ENCODE measurements at regions not wholly inside any gene's neighbourhood (a gene's known extent, or its start where the extent isn't known, plus 50 kb on each side); places are given as distances from the start of the nearest gene placed in this dataset.

DNA sequence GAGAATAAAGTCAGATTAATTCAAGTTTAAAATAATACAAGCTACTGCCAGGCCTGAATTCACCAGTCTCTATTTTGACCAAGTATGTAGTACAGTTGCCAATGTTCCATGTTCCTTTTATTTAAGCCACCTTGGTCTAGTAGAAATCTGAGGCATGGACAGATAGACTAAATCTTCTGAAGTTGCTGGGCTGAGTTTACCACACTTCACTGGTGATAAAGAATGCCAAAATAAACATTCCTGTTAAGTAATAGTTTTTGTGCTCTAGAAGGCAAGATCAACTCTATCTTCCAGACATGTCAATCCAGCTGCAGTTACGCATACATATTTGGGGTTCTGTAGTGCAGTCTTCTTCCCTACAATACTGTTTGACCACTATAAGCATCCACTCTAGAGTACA, 83.9 kb upstream of the C11orf87 start:
- TF ChIP-seq POLR2A (IDR thresholded peaks at IDR 0.05) = no peak
- no peak for TF ChIP-seq CTCF (IDR thresholded peaks at IDR 0.05)
- Histone ChIP-seq H3K27me3 (no peaks in the 10 kb centered on the region), H3K4me1 (replicated peaks in 1 of 2) (no peaks in the 10 kb centered on the region), H3K9me3 (replicated peaks in 1 of 3) (no peaks in the 10 kb centered on the region), H3K27ac (no peak overlapping the region), H3K4me3 (no peak overlapping the region), H3K36me3 (replicated peaks in 1 of 2) (no peaks in the 10 kb centered on the region)
- DNase-seq = no peak
- 84 to 89% (median 87%) methylated on average over 1 of the region's 1 CpG for WGBS, 4 donors
- intact Hi-C loops (cut with DNase I) = no loop called here

DNA sequence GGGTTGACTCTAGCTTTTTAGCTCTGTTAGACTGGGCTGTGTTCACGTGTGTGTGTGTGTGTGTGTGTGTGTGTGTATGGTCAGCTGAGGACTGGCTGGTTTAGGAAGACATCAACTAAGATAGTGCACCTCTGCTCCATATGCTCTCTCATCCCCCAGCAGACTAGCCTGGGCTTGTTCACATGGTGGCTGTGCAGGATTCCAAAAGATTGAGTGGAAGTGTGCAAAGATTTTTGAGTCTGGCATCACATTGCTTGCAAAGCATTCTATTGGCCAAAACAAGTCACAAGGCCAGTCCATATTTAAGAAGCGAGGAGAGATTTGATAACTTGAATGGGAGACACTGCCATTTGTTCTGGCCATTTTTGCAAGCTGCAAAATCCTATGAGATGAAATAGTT, 79.7 kb upstream of the C11orf87 start:
- no peak for DNase-seq
- Histone ChIP-seq H3K4me1 (replicated peaks in 1 of 2) (no peaks in the 10 kb centered on the region), H3K4me3 (no peak overlapping the region), H3K9me3 (replicated peaks in 1 of 3) (no peaks in the 10 kb centered on the region), H3K27me3 (no peaks in the 10 kb centered on the region), H3K36me3 (replicated peaks in 1 of 2) (no peaks in the 10 kb centered on the region), H3K27ac (no peak overlapping the region)
- WGBS, 4 donors = 61 to 78% (median 73%) methylated on average over 2 of the region's 2 CpGs
- TF ChIP-seq POLR2A (IDR thresholded peaks at IDR 0.05) (no peak), CTCF (IDR thresholded peaks at IDR 0.05) (no peak)
- intact Hi-C loops (cut with DNase I) = no loop called here

DNA sequence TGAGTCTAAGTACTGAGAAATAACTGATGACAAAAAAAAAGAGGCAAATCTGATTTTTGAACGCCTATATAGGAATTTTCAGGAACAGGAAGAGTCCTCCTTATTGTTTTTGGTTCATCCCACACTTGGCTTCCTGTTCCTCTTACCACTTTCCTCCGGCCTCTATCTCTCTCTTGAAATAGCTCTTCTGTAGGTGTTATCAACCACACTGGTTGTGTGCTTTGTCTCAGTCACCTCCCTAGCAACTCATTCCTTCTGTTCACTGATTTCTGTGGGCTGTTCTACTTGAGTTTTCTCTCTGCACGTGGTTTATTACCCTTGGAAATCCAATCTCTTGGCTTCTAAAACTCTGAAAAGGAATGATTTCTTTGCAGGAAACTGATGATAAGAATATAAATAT, 78.7 kb upstream of the C11orf87 start:
- Histone ChIP-seq H3K9me3 (replicated peaks in 1 of 3) (no peaks in the 10 kb centered on the region), H3K36me3 (replicated peaks in 1 of 2) (no peaks in the 10 kb centered on the region), H3K4me3 (no peak overlapping the region), H3K27me3 (no peaks in the 10 kb centered on the region), H3K4me1 (replicated peaks in 1 of 2) (no peaks in the 10 kb centered on the region), H3K27ac (no peak overlapping the region)
- DNase-seq = no peak
- TF ChIP-seq POLR2A (IDR thresholded peaks at IDR 0.05) (no peak), CTCF (IDR thresholded peaks at IDR 0.05) (no peak)
- intact Hi-C loops (cut with DNase I) = no loop called here
- WGBS, 4 donors = 46 to 58% (median 50%) methylated on average over 3 of the region's 3 CpGs

GRCh38 chr11:109347304-109347703, 74.7 kb upstream of the C11orf87 start:
- 21 to 45% (median 26%) methylated on average over 2 of the region's 2 CpGs for WGBS, 4 donors
- TF ChIP-seq CTCF (IDR thresholded peaks at IDR 0.05) (no peak), POLR2A (IDR thresholded peaks at IDR 0.05) (no peak)
- Histone ChIP-seq H3K9me3 (replicated peaks in 1 of 3) (no peaks in the 10 kb centered on the region), H3K4me1 (replicated peaks in 1 of 2) (no peaks in the 10 kb centered on the region), H3K36me3 (replicated peaks in 1 of 2) (no peaks in the 10 kb centered on the region), H3K27ac (no peak overlapping the region), H3K4me3 (no peak overlapping the region), H3K27me3 (no peaks in the 10 kb centered on the region)
- intact Hi-C loops (cut with DNase I) = no loop called here
- DNase-seq = no peak

Data from adrenal gland (tissue), 9 donors.